ENCODE measurements at regions not wholly inside any gene's neighbourhood (a gene's known extent, or its start where the extent isn't known, plus 50 kb on each side); places are given as distances from the start of the nearest gene placed in this dataset.

DNA sequence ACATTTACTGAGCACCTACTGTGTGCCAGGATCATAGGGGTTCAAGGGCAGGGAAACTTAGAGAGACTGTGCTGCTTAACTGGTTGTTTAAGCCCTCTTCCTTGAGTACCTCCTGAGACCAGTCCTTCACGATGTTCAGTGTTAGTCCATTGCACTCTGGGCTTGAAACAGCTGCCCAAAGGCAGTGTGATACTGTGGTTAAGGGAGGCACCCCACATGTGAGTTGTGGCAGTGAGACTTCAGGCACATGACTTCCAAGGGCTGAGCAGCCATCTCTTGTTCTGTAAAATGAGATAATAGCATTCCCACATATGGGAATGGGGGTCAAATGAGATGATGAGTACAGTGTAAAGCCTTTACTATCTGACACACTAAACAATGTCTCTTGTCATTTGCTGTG lies 75.1 kb downstream of the LINGO1 start:
- Mint-ChIP-seq H3K9me3 (no peaks in the 10 kb centered on the region), H3K36me3 (ENCODE audit: insufficient read depth) (no peaks in the 10 kb centered on the region), H3K4me3 (no peak overlapping the region), H3K4me1 (ENCODE audit: low read depth) (no peaks in the 10 kb centered on the region), H3K27me3 (ENCODE audit: low read depth) (peaks cover 10% of the 10 kb centered on the region)
- DNase-seq = no peak
- ATAC-seq = no peak

DNA sequence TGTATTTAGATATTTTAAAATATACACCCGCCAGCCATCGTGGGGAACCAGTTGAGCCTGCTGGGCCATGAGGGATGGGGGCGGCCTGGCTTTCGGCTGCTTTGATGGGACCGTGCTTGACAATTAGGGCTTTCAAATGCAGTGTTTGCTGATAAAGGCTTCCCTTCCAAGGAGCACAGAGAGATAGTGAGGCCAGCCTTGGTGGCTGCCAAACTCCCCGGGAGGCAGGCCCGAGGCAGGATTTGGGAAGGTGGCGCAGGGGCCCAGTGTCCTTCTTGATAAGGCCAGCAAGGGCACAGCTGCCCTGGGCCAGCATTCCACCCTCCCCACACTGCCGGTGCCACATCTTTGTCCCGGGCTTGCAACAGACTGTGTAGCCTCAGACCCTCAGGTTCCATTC lies 75.6 kb downstream of the LINGO1 start:
- no peak for DNase-seq
- H3K4me1 Mint-ChIP-seq (ENCODE audit: low read depth) = no peaks in the 10 kb centered on the region
- H3K27me3 Mint-ChIP-seq (ENCODE audit: low read depth) = peaks cover 10% of the 10 kb centered on the region
- ATAC-seq = no peak
- H3K36me3 Mint-ChIP-seq (ENCODE audit: insufficient read depth) = no peaks in the 10 kb centered on the region
- no peaks in the 10 kb centered on the region for H3K9me3 Mint-ChIP-seq
- H3K4me3 Mint-ChIP-seq = no peak overlapping the region

DNA sequence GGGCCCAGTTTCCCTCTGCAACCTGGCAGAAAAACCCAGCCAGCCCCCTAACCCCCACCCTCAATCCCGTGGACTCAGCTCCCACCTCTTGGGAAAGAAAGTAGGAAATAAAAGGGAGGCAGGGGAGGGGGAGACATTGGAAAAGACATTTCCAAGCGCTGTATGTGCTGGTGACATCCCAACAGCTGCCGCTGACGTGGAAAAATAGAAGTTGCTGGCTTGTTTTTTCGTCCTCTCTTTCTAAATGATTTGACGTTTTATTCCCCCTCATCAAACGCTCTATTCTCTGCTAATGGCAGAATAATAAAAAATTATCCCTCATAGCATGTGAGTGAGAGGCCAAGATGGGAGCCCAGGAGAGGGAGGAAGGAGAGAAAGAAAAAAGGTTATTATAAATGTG lies 76.1 kb downstream of the LINGO1 start:
- peaks cover 10% of the 10 kb centered on the region for H3K27me3 Mint-ChIP-seq (ENCODE audit: low read depth)
- no peak overlapping the region for H3K4me3 Mint-ChIP-seq
- H3K36me3 Mint-ChIP-seq (ENCODE audit: insufficient read depth) = no peaks in the 10 kb centered on the region
- no peaks in the 10 kb centered on the region for H3K9me3 Mint-ChIP-seq
- no peak for ATAC-seq
- no peak for DNase-seq
- no peaks in the 10 kb centered on the region for H3K4me1 Mint-ChIP-seq (ENCODE audit: low read depth)

DNA sequence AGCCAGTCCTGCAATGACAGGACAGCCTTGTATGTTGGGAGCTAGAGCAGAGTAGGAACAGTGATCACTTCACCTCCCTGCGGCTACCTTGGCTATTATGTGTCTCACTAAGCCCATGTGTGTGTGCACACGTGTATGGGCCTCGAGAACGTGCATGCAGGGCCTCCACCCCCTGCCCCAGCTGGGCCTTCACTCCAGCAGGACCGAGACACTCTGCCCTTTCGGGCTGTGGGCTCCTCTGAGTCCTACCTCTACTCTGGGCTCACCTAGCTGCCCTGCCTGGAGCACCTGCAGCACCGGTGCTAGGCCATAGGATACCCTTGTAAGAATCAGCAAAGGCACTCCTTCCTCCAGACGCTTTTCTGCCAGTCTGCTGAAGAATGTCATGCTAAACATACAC lies 77.5 kb downstream of the LINGO1 start:
- H3K36me3 Mint-ChIP-seq (ENCODE audit: insufficient read depth) = no peaks in the 10 kb centered on the region
- H3K4me1 Mint-ChIP-seq (ENCODE audit: low read depth) = no peaks in the 10 kb centered on the region
- DNase-seq = no peak
- H3K9me3 Mint-ChIP-seq = no peaks in the 10 kb centered on the region
- no peak overlapping the region for H3K4me3 Mint-ChIP-seq
- no peak for ATAC-seq
- no peaks in the 10 kb centered on the region for H3K27me3 Mint-ChIP-seq (ENCODE audit: low read depth)

DNA sequence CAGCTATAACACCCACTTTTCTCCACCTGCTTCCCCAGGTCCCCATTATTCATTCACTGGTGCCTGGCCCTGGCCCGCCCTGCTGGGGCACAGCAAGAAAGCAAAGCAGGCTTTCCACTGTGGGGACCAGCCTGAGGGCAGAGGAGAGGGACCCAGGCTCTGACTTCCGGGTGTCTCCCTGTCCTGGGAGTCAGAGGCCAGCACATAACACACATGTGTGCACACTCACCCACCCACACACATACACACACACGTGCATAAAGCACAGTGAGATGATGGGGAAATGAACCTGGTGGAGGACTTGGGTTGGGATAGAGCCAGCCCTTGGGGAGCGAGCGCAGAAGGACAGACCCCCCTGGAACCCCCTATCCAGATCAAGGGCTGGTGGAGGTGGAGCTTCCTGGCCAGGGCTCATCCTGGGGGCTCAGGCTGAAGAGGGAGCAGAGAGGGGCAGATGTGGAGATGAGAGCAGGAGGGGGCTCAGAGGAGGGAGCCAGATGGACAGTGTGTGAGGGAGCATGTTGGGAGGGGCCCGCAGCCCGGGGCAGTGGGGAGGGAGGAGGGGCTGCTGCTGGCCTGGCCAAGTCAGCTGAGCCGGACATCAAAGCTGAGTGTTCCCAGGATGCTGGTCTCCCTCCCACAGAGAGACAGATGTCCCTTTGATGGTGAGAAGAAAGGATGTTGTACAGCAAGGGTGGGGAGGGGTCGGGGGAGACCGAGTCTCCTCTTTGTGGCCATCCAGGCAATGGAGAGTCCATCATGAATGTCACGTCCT lies 78.2 kb downstream of the LINGO1 start:
- no peaks in the 10 kb centered on the region for H3K9me3 Mint-ChIP-seq
- ATAC-seq = no peak
- no peak for DNase-seq

DNA sequence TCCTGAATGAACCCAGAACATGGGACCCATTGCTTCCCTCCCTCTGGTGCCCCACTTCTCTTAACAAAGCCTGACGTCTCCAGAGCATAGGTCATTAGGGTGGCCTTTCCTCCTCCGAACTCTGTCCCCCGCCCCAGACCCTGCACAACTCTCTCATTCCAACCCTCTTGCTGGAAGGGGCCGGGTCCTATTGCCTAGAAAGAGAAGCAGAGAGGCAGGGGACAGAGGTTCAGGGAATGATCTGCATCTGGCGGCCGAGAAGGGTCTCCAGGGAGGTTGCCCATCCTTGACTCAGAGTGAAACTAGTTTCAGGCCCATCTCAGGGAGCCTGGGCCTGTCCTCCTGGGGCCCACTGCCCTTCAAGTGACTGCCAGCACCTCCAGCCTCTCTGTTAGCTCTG lies 79.0 kb downstream of the LINGO1 start:
- H3K4me3 Mint-ChIP-seq = no peak overlapping the region
- H3K4me1 Mint-ChIP-seq (ENCODE audit: low read depth) = no peaks in the 10 kb centered on the region
- DNase-seq = no peak
- H3K9me3 Mint-ChIP-seq = no peaks in the 10 kb centered on the region
- H3K27me3 Mint-ChIP-seq (ENCODE audit: low read depth) = no peaks in the 10 kb centered on the region
- ATAC-seq = no peak
- H3K36me3 Mint-ChIP-seq (ENCODE audit: insufficient read depth) = no peaks in the 10 kb centered on the region

More for the DNA sequence above, 78.2 kb downstream of the LINGO1 start:
- no peaks in the 10 kb centered on the region for H3K4me1 Mint-ChIP-seq (ENCODE audit: low read depth)
- H3K27me3 Mint-ChIP-seq (ENCODE audit: low read depth) = no peaks in the 10 kb centered on the region
- no peak overlapping the region for H3K4me3 Mint-ChIP-seq
- no peaks in the 10 kb centered on the region for H3K36me3 Mint-ChIP-seq (ENCODE audit: insufficient read depth)

DNA sequence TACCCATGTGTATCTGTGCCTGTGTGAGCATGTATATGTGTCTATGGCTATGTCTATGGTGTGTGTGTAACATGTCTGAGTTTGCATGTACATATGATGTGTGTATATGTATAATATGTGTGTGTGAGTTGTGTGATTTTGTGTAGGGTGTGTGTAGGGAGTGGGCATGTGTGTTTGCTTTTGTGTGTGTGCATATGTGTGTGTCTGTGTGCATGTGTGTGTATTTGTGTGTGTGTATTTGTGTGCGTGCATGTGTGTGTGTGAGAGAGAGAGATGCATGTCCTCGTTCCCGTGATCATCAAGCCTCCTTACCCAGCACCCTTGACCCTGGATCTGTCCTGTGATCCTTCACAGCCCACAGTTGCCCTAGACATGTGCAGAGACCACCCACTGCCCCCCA lies 79.5 kb downstream of the LINGO1 start:
- DNase-seq = no peak
- no peak for ATAC-seq
- no peaks in the 10 kb centered on the region for H3K9me3 Mint-ChIP-seq
- no peak overlapping the region for H3K4me3 Mint-ChIP-seq
- no peaks in the 10 kb centered on the region for H3K4me1 Mint-ChIP-seq (ENCODE audit: low read depth)
- no peaks in the 10 kb centered on the region for H3K27me3 Mint-ChIP-seq (ENCODE audit: low read depth)
- H3K36me3 Mint-ChIP-seq (ENCODE audit: insufficient read depth) = no peaks in the 10 kb centered on the region

DNA sequence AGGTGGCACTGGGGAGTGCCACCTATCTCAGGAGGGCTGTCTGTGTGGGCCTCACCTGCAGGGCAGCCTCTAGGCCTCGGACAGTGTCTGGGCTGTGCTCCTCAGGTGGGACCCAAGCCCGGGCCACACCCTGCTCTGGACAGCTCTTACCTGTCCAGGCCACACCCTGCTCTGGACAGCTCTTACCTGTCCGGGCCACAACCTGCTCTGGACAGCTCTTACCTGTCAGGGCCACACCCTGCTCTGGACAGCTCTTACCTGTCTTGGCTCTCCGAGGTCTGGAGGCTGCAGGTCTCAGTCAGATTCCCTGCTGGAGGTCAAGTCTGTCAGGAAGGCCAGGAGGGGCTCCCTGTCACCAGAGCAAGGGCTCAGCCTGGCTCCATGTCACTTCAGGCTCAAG lies 80.6 kb downstream of the LINGO1 start:
- no peak for DNase-seq
- H3K9me3 Mint-ChIP-seq = no peaks in the 10 kb centered on the region

DNA sequence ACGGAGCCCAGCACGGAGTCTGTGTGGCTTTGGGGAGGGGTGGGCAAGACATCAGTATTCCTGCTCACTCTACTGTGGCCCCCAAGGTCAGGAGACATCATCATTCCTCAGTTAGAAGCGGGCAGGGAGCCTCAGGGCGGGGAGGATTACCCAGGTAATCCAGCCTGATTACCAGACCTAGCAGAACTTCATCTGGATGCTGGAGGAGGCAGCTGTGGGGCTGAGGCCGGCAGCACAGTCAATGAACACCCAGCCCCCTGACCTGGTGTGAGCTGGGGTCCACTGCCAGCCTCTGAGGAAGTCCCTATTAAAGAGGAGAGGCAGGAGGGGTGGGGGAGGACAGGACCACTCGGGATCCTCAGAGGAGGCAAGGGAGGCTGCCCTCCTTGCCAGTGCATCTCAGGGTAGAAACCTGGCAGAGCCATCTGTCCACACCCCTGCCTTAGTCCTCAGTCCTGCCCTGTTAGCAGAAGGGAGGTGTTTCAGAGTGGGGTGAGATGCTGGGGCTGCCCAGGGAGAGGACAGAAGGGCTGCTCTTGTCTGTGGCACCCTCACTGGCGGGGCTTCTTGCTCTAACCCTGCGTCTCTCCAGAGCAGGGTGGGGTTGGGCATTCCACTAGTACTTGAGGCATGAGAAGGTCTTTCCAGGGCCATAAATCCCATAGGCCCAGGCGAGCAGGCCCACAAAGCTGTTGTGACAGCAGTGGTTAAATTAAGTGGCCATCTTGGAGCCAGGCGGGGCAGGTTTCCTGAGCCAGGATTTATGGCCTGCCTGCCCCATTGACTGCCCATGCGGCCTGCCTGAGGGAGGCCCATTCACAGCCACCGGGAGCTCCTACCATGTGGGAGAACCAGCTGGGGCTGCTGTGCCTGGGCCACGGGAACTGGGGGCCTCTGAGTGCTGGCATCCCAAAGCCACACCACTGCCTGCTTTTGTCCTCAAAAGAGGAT lies 82.1 kb downstream of the LINGO1 start:
- Mint-ChIP-seq H3K4me1 (ENCODE audit: low read depth) (no peaks in the 10 kb centered on the region), H3K36me3 (ENCODE audit: insufficient read depth) (no peaks in the 10 kb centered on the region), H3K4me3 (no peak overlapping the region), H3K9me3 (no peaks in the 10 kb centered on the region), H3K27me3 (ENCODE audit: low read depth) (no peaks in the 10 kb centered on the region)
- ATAC-seq (no peak), DNase-seq (no peak)

More for the DNA sequence above, 80.6 kb downstream of the LINGO1 start:
- no peaks in the 10 kb centered on the region for H3K27me3 Mint-ChIP-seq (ENCODE audit: low read depth)
- no peak overlapping the region for H3K4me3 Mint-ChIP-seq
- no peaks in the 10 kb centered on the region for H3K4me1 Mint-ChIP-seq (ENCODE audit: low read depth)
- no peak for ATAC-seq
- no peaks in the 10 kb centered on the region for H3K36me3 Mint-ChIP-seq (ENCODE audit: insufficient read depth)

DNA sequence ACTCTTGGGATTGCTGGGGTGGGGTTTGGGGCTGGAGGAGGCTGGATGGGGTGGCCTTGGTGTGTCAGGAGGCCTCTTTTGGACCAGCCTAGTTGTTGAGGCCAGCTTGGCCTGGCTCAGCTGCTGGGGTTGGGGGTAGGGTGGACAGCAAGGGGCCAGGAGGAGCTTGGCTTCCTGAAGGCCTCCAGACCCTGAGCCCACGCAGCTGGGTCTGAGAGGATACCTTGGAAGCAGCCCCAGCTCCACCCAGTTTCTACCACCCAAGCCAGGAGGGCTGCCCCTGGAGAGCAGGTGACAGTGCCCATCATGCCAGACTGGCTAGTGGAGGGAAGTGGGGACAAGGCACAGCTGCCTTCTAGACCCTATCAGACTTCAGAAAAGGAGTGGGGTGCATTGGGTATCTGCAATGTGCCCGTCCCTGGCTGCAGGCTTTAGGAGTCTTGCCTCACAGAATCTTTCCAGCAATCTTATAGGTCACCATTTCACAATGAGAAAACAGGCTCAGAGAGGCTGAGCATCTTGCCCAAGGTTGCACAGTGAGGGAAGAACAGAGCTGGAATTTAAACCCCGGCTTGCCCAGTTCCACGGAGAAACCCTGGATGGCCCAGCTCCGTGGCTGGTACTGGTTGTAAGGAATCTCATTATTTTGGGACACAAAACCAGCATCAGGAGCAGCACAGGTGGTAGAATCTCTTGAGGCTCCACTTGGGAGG lies 83.0 kb downstream of the LINGO1 start:
- Mint-ChIP-seq H3K9me3 (no peaks in the 10 kb centered on the region), H3K27me3 (ENCODE audit: low read depth) (no peaks in the 10 kb centered on the region), H3K4me3 (no peak overlapping the region), H3K36me3 (ENCODE audit: insufficient read depth) (no peaks in the 10 kb centered on the region), H3K4me1 (ENCODE audit: low read depth) (no peaks in the 10 kb centered on the region)
- ATAC-seq = no peak
- DNase-seq = no peak

DNA sequence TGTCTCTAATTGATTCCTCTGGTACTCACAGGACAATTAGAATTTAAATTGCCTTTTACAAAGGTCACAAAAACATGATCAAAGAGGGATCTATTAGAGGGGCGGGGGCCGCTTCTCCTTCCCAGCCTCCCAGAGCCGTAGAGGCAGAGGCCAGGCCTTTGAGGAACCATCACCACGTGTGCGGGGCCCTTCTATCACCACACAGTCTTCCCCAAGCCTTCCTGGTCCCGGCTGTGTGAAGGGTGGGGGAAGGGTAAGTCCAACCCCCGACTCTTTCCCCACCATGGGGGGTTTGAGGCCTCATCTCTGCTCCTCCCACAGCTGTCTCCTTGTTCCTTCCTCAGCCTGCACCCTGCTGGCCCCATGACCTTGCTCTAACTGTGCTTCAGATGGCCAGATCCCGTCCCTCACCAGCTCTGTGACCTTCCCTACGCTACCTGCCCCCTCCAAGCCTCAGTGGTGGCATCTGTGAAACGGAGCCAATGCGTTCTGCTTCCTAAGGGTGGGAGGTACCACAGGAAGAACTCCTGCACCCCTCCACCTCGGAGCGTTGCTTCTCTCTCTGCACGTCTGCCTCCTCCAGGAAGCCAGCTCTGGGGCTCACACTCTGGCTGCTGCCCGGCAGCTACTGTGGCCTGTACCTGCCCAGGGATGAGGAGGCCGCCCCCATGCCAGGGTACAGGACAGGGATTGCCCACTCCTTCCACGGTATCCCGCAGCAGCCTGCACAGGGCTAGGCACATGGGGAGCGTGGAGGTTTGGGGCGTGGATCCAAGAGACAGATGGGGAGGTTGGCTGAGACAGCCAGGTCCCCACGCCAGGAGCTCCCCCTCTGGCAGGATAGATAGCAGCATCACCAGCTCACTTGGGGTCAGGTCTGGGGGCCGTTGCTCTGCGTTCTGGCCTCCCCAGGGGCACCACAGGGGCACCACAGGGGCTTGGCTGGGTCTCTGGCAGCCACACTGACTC lies 83.8 kb downstream of the LINGO1 start:
- no peak for ATAC-seq
- Mint-ChIP-seq H3K27me3 (ENCODE audit: low read depth) (no peaks in the 10 kb centered on the region), H3K36me3 (ENCODE audit: insufficient read depth) (no peaks in the 10 kb centered on the region), H3K4me3 (no peak overlapping the region), H3K9me3 (no peaks in the 10 kb centered on the region), H3K4me1 (ENCODE audit: low read depth) (no peaks in the 10 kb centered on the region)
- DNase-seq = no peak

DNA sequence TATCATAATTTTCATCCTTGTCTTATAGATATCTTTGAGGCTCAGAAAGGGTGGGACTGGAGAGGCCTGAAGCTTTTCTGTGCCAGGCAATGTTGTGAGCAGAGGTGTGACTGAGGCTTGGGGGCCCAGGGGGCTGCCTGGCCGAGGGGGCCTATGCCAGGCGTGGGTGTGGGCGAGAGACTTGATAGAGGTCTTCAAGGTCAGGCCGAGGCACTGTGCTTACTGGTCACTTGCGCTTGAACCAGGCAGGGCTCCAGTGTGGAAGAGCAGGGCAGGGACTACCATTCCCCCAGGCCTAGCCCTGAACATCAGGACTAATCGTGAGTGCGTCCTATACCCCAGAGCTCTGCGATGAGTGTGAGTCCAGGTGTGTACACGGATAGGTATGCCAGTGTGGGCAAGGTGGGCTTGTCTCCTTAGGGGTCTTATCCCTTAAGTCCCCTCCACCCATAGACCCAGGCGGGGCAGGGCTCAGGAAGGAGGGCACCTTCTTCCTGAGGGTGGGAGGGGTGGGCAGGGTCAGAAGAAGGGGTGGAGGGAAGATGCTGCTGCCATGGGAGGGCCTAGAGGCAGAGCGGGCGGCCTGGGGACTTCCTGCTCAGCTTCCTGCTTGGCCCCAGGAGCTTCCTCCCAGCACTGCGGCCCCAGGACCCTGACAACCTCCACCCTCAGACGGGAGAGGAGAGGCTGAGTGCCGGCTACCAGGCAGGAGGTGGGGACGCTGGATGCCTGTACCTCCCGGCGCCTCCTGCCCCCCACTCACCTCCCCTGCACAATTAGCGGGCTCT lies 84.7 kb downstream of the LINGO1 start:
- Mint-ChIP-seq H3K4me3 (no peak overlapping the region), H3K27me3 (ENCODE audit: low read depth) (no peaks in the 10 kb centered on the region), H3K9me3 (no peaks in the 10 kb centered on the region), H3K36me3 (ENCODE audit: insufficient read depth) (no peaks in the 10 kb centered on the region), H3K4me1 (ENCODE audit: low read depth) (peaks cover 4% of the 10 kb centered on the region)
- no peak for DNase-seq
- ATAC-seq = no peak

DNA sequence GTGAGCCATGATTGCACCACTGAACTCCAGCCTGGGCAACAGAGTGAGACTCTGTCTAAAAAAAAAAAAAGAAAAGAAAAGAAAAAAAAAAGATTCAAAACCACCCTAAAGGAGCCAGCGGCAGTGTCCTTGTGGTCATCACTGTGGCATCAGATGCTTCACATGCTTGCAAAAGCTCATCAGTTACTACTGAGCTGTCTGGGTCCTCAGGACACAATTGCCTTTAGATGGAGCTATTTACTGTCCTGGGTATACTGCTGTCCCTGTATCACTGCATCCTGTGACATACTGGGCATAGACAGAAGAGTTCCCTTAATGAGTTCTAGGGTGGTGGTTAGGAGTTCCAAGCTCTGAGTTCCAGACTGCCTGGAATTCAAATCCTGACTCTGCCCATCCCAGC lies 85.8 kb downstream of the LINGO1 start:
- ATAC-seq = no peak
- H3K27me3 Mint-ChIP-seq (ENCODE audit: low read depth) = no peaks in the 10 kb centered on the region
- no peak for DNase-seq
- no peak overlapping the region for H3K4me3 Mint-ChIP-seq
- H3K9me3 Mint-ChIP-seq = no peaks in the 10 kb centered on the region
- H3K36me3 Mint-ChIP-seq (ENCODE audit: insufficient read depth) = no peaks in the 10 kb centered on the region
- peaks cover 10% of the 10 kb centered on the region for H3K4me1 Mint-ChIP-seq (ENCODE audit: low read depth)

Measured in activated T-cell treated with anti-CD3 and anti-CD28 coated beads, Interleukin-2, amount 50 U/mL, for 4 hours (primary cell).